Ureter (tissue), 1 donor: ENCODE measurements at regions not wholly inside any gene's neighbourhood (a gene's known extent, or its start where the extent isn't known, plus 50 kb on each side); places are given as distances from the start of the nearest gene placed in this dataset.

Experiments
- DNase-seq: peaks from one replicate; pipeline ENCODE4 v3.0.0-alpha.2; 2020; ENCODE audit warnings: low spot score
- donor health status: DM: yes; HTN: yes; CAD: no.

DNA sequence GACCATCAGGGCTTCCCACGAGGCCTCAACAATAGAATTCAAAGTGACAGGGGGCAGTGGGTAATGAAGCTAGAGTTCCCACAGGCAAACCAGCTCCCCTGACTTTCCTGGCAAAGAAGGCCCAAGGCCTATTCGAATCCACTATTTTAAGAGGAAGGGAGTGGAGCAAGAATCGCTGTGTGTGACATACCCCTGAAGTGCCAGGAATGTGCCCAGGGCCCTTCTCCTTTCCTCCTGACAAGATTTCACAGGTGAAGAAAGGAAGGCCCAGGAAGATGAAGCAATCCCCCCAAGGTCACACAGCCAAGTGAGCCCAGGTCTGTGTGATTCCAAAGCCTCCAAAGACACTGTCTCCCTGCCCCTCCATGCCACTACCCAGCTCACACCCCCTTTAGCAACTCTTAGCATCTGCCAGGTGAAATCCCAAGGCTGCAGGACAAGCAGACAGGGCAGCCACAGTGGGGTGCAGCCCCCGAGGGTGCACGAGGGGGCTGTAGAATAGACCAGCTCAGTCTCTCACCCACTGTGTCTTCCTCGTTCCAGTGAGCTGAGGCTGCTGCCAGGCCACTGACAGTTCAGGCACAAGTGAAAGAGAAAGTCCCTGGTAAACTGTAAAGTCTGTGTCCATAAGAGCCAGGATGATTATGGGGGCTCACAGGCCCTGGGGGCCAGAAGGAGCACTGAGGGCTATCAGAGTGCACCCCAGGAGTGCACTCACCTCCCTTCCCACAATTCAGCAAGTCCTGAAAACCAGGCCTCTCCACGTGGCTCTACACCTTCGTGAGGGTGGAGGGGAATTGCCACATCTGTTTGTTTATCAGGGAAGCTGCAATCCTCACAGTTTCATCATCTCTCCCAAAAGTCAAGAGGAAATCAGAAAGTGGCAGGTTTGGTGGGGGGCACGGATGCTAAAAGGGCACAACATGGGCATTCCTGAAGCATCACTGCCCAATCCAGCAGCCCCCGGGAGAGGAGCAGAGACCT, 70.8 kb upstream of the ZMIZ1 start:
- no peak for DNase-seq

DNA sequence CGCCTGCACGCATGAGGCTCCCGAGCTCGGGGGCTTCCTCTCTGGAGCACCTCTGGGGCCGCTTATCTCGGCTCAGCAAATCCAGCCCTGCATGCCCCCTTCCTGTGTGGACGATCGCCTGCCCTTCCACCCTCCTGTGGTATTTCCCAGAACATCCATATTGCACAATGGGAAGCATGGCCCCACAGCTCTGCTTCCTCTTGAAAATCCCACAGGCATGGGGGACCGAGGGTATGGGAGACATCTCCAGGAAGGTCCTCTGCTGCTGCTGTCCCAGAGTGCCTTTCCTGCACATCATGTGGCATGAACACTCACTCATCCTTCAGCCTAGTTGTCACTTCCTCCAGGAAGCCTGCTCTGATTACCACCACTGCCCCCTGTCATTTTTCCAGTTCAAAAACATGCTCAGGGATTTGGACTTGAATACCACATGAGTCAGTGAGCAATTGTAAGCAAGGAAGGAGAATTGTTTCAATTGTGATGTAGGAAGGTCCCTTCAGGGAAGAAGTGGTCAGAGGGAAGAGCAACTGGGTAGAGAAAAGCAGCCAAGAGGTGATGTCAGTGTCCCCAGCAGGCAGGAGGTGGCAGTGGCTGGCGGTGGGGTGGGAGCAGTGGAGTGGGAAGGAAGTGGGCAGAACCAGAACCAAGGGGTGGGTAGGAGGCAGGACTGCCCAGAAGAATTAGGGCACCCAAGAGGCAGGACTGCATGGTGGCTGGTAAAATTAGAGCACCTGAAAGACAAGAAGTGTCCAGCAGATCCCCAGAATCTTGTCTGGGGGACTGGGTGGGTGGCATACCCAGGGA, 67.5 kb upstream of the ZMIZ1 start:
- DNase-seq = no peak

DNA sequence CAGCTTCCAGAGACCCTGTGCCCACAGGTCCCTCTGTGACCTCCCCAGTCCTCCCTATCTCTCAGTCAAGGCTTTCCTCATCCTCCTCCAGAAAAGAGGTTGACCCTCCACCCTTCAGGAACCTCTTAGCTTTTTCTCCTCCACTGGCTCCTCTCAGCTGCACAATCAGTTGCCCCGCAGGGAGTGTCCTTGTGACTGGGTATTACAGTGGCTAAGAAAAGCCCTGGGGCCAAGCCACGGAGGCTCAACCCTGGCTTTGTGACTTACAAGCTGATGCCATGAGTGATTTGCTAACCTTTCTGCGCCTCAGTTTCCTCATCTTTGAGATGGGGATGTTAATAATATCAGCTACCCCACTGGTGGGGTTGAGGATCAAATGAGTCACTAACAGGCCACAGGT, 66.4 kb upstream of the ZMIZ1 start:
- DNase-seq = no peak

DNA sequence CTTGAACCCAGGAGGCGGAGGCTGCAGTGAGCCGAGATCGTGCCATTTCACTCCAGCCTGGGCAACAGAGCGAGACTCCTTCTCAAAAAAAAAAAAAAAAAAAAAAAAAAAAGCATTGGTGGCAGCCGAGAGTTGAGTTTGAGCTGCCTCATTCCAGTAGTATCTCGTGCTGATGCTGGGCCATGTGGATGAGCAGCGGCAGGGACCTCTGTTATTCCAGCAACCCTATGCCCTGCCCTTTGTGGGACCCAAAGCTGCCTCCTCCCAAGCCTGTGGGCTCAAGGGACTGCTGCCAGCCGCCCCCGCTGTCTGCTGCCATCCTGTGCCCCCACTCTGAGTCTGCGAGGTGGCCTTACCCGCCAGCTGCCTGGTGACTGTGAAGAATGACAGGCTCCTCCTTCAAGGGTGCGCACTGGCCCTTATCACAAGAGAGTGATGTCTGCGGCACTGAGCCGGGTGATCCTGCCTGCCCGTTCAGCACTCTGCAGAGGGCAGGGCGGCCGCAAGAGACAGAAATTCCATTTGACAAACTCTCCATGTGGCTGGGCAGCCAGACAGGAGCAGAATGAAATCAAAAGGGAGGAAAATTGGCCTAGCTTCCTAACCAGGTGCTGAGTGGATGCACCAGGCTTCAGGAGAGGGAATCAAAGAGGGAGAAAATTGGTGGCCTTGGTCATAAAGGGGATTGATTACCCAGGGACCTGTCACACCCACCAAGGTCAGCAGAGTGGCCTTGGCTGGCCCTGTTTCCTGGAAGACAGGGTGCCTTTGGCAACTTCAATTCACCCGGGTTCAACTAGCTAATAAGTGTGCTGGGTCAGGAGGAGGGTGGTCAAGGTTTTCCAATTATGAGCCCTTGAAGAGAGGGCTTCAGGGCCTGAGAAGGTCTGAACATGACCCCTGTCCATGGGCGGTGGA, 65.3 kb upstream of the ZMIZ1 start:
- DNase-seq = no peak

DNA sequence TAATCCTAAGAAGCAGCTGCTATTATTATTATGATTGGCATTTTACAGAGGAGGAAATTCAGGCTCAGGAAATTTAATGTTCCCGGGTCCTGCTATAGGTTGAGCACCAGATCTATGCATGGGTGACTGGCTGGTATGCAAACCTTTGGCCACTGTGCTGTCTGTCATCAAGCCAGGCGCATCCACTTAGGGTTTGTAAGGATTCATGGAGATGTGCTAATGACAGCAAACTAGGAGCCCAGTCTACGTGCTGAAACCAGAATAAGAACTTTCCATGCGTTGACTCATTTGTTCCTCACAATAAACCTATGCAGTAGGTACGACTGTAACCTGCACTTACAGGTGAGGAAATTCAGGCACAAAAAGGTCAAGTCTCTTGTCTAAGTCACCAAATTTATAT, 64.5 kb upstream of the ZMIZ1 start:
- no peak for DNase-seq

DNA sequence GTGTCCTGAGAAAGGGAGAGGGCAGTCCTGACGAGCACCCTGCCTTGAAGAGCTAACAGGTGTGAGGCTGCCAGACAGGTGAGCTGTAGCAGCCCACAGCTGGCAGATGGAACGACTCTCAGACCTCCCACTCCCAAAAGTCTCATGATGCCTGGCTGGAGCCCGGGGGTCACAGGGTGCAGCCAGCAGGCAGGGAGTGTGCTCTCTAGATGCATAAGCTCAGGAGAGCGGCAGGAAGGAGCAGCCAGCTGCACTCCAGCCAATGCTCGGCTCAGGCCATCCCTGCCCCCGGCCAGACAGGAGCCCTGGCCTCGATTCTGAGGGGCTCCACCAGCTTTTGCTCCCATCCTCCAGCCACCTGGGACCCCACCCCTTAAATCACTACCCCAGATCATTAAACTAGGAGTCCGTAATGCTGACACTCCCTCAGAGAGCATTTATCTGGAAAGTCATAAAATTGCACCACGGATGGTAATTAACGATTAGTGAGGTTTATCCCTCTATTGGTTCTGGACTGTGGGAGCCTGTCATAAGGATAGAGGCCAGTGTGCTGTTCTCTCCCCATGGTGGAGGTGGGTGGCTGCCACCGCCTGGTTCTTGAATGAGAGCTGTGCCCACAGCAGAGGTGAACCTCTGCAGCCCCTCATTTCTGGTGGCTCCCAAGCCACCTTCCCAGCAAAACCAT, 63.5 kb upstream of the ZMIZ1 start:
- no peak for DNase-seq

DNA sequence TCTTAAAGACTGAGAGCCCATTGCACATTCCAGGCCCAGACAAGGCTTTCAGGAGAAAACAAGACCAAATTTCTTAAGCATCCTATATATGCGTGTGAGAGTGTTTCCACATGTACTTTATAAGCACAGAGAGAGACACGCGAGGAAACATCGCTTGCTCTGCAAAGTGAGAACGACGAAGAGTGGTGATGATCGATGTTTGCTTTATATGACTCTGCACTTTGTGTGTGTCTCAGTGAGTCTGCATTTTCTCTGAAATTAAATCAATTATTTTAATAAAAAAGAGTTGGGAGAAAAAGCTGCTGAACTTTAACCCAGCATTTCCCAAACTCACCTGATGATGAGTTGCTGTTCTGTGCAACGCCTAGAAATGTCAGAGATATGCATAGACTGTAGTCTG, 61.7 kb upstream of the ZMIZ1 start:
- DNase-seq = no peak

DNA sequence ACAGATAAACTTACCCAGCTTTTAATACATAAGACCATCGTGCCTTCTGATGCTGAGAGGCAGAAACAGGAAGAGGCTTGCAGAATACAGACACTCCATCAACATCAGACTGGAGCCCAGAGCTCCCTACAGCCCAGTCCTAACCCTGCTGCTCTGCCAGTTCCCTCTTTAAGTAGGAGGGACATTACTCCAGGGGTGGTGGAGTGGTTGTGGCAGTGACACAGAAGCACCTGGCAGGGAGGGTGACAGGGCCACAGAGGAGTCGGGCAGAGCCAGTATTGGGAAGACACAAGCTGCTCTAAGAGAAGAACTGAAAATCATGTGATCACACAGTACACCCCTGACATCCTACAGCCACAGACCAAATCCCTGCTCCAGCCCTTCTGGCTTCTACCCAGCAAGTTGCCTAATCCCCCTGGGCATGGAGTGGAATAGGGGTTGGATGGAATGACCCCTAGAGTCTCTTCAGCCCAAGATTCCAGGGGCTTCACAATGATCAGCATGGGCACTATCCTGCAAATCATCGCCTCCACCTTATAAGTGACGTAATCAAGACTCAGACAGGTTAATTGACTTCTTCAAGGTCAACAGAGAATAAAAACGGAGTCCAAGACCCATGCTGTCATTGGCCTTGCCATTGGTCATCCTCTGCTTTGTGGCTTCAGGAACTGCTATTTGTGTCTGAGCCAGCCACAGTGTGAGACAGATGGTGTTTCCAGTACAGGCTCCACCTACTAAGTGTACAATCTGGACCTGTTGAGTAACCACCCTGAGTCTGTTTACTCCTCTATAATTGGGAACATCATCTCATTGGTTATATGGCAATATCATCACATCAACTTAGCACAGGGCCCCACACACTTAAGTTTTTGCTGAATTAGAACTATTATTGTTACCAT, 61.1 kb upstream of the ZMIZ1 start:
- DNase-seq = no peak

DNA sequence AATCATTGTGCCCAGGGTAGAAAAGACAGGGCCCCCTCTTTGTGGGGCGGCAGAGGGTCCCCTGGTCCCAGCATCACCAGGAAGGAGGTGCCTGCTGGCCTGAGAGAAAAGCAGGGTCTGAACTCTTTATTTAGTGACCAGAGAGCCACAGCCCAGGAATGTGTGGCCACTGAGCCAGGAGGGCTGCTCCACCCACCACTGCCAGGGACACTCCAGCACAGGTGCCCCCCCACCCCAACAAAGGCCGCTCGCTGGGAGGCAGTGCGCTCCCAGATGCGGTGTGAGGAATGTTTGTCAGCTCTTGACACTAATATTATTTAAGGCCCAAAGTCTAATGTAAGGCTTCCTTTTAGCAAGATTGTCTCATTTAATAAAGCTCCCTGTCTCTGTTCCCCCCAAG, 59.6 kb upstream of the ZMIZ1 start:
- no peak for DNase-seq

DNA sequence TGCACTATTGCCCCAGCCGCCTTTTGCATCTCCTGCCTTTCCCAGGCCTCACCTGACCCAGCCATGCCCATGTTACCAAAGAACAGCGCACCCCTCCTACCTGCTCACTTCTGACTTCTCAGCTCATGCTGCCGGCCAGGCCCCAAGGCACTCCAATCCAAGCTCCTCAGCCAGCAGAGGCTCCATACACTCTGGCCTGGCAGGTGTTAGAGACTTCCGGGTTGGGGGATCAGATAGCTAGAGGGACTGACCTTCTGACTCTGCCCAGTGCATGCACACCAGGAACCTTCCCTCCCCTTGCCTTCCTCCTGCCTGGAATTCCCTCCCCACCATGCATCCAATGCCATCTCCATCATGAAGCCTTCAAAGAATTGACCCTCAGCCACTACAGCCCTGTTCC, 56.2 kb upstream of the ZMIZ1 start:
- no peak for DNase-seq

DNA sequence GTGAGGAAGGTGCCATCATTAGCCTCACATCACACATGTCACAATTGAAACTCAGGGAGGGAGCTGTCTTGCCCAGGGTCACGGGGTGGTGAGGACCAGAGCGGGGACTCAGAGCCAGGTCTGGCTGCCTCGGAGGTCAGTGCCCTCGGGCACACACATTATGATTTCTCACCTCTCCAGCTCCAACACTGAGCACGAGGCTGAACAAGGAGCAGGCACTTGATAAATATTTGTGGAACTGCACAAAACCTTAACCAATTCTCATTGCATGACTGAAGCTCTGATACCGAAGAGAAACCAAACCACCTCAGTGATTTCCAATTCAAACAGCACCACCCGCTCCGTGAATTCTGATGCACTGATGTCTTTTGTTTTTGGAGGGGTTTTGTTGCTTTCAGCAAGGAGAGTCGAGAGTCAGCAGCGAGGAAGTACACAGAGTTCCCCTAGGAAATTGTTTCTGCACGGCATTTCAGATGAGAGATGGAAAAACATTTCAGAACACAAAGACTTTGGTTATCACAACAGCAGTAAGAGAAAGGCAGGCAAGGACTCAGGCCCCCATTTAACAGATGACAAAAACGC, 55.3 kb upstream of the ZMIZ1 start:
- DNase-seq = no peak

DNA sequence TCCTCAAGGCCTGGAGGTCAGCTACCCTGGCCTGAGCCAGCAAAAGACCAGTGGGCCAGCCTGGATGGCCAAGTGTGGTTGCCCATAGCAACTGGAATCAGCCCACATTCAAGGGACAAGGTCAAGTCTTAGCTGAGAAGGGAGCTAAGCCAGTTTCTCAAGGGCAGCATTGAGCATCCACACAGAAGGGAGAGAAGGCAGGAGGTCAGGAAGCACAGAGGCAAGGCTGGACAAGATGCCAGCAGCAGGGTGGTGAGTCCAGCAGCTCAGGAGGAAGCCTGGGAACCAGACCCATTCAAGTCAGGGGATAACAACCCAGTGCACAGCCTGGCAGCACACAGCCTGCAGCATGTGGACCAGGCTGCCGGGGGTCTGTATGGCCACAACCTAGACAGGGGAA, 54.0 kb upstream of the ZMIZ1 start:
- no peak for DNase-seq

DNA sequence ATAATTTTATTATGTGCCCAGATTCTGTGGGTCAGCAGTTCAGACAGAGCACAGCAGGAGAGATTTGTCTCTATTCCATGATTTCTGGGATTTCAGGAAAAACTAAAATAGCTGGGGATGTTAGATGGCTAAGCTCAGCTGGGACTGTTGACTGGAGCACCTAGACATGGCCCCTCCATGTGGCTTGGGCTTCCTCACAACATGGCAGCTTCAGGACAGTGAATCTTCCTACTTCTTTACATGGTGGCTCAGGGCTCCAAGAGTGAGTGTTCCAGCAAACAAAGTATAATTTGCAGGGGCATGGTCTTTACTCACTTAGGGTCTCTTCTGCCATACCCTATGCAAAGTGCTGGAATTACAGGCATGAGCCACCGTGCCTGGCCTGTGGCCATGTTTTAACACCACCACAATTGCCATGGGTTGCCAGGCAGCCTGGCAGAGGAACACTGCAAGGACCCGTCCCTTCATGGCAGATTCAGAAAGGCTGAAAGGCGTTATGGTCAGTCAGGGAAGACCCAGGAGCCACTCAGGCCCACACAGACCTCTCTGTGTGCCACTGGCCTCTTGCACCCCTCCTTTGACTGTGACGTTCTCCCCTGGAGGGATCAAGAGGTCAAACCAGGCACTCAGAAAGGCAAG, 50.8 kb upstream of the ZMIZ1 start:
- no peak for DNase-seq

DNA sequence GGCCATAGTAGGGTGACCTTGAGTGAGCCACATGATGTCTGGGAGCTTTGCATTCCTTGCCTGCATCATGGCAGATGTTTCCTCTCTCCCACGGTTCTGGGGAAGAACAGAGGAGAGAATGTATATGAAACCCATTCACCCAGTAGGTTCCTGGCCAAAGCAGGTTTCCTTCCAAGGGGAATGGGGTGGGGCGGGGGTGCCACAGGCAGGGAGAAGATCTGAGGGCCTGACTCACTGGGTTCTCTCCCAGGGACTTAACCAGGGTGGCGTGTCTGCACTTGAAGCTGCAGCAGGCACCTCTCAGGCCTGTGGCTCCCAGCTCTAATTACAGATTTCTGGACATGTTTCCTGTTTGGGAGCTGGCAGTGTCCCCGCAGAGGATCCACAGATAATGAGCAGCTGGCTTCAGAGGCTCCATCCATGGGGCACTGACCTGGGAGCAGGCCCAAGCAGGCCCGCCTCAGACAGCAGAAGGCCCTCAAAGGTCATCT, 50.2 kb upstream of the ZMIZ1 start:
- peak; percentile 80 for DNase-seq
